ENCODE measurements at regions not wholly inside any gene's neighbourhood (a gene's known extent, or its start where the extent isn't known, plus 50 kb on each side); places are given as distances from the start of the nearest gene placed in this dataset.

DNA sequence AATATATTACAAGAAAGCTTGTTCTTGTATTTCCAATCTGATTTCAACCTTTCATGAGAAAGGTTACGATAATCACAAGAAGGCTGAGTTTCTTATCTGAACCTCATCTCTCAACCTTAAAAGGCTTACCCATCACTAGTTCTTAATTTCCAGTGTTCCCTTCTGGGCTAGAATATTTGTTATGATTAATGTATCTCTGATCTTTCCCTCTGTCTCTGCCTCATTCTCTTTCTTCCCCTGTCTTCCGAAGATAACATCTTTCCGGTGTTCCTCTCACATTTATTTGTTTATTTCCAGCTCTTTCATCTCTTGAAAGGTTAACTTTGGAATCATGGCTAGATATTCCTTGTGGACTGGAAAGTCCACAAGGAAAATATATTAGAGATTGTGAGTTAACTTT is 255.9 kb downstream of the SLC6A15 start:
- TF ChIP-seq CTCF (IDR thresholded peaks at IDR 0.05) (no peak), POLR2A (IDR thresholded peaks at IDR 0.05) (no peak)

All from right lobe of liver (tissue), 4 donors.